Esophagus squamous epithelium (tissue), 4 donors: ENCODE measurements at regions not wholly inside any gene's neighbourhood (a gene's known extent, or its start where the extent isn't known, plus 50 kb on each side); places are given as distances from the start of the nearest gene placed in this dataset.

Experiments used
- CTCF ChIP-seq, 6 experiments: fragments of 450-650 bp in 4 of 6; fragments of 200-600 bp in 2 of 6; sonication (generic) in 2 of 6; IDR thresholded peaks; one replicate each; pipeline ENCODE4 v1.5.1; 2016 to 2019; ENCODE audit warnings: antibody characterized with exemption in 6 of 6, mild to moderate bottlenecking in 4 of 6, moderate library complexity in 4 of 6
- POLR2A ChIP-seq, 4 donors: fragments of 450-650 bp; IDR thresholded peaks; one replicate each; pipeline ENCODE4 v1.6.1; 2017; ENCODE audit warnings: antibody characterized with exemption in 4 of 4, mild to moderate bottlenecking in 4 of 4, moderate library complexity in 3 of 4

- no peak for TF ChIP-seq POLR2A (IDR thresholded peaks at IDR 0.05)
- TF ChIP-seq CTCF (IDR thresholded peaks at IDR 0.05): no peak
Observed at GRCh38 chr15:25183581-25184251, 228.9 kb downstream of the SNRPN start.
